ENCODE measurements at regions not wholly inside any gene's neighbourhood (a gene's known extent, or its start where the extent isn't known, plus 50 kb on each side); places are given as distances from the start of the nearest gene placed in this dataset.

DNA sequence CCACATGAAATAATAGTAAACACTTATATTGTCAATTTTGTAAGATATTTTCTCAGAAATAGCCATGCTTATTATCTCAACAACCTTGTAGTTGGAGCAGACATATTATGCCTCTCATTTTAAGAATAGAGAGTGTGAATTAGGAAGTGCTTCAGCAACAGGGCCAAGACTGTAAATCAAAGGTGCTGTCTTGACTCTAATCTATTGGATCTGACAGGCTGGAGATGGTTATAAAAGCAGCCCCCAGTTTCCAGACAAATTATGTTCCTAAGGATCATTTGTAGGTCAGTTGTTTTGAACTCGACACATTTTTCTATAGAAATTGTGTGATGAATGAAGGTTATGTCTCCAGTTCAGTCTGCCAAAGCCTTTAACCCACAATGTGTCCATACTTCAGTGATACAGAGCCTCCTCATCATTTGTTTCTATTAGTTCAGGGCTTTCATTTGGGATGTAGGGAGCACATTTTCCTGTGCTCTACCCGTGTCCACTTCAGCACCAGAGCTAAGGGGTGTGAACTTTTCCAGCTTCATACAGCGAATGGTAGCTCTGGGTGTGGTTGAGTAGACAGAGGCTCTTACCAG lies 284.8 kb upstream of the FBXO33 start:
- no peak overlapping the region for H3K4me3 Mint-ChIP-seq
- no peak overlapping the region for H3K27ac Mint-ChIP-seq
- H3K27me3 Mint-ChIP-seq (ENCODE audit: low read depth) = no peaks in the 10 kb centered on the region
- H3K4me1 Mint-ChIP-seq (ENCODE audit: low read depth) = no peaks in the 10 kb centered on the region
- no peaks in the 10 kb centered on the region for H3K9me3 Mint-ChIP-seq
- no peaks in the 10 kb centered on the region for H3K36me3 Mint-ChIP-seq (ENCODE audit: low read depth)
- DNase-seq (ENCODE audit: low spot score) = no peak

DNA sequence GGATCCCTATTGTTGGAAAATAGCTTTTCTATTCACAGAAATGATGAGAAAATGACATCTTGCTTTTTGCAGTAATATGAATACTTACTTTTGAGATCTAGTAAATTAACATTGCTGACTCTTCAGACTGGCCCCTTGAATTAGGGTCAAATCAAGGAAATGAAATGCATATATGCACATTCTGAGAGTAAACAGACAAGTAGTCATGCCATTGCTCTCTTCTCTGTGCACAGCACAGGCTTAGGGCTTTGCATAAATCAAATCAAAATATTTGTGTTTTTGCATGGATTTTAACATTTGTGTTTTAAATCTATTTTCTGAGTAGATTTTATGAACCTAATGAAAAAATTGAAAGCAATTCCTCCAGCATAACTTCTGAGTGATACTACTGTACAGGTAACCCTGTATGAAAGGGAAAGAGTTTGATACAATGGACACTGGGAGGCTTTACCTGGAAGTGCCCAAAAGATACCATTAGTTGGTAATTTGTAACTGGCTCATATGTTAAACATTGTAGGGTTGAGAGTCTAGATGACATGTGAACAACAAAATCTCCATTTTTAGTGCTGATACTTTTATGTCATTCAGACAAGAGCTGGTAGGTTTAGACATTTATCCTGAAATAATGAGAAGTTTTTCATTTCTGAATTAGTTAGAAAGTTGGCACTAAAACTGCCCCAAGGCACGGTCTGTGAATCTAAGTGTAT lies 280.2 kb upstream of the FBXO33 start:
- no peaks in the 10 kb centered on the region for H3K27me3 Mint-ChIP-seq (ENCODE audit: low read depth)
- peaks cover 9% of the 10 kb centered on the region for H3K9me3 Mint-ChIP-seq
- DNase-seq (ENCODE audit: low spot score) = no peak
- H3K4me3 Mint-ChIP-seq = no peak overlapping the region
- H3K36me3 Mint-ChIP-seq (ENCODE audit: low read depth) = no peaks in the 10 kb centered on the region
- no peaks in the 10 kb centered on the region for H3K4me1 Mint-ChIP-seq (ENCODE audit: low read depth)
- no peak overlapping the region for H3K27ac Mint-ChIP-seq

DNA sequence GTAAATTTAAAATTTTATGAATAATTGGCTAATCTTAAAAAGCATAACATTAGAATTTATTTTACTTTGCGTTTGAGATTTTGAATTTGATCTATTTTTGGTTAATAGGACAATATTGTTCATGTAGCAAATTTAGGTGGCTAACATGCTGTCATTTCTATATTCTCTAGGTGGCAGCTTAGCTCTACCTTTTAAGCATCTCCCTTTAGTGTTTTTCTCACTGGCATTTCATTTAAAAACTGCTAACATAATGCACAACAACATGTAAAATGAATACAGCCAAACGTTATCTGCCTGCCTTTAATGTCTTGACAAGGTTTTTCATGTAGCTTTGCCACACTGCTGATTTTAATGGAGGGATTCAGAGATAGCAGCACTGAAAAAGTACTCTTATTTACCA lies 272.4 kb upstream of the FBXO33 start:
- Mint-ChIP-seq H3K36me3 (ENCODE audit: low read depth) (no peaks in the 10 kb centered on the region), H3K4me3 (no peak overlapping the region), H3K27me3 (ENCODE audit: low read depth) (no peaks in the 10 kb centered on the region), H3K9me3 (peaks cover 19% of the 10 kb centered on the region), H3K27ac (no peak overlapping the region), H3K4me1 (ENCODE audit: low read depth) (no peaks in the 10 kb centered on the region)
- no peak for DNase-seq (ENCODE audit: low spot score)

DNA sequence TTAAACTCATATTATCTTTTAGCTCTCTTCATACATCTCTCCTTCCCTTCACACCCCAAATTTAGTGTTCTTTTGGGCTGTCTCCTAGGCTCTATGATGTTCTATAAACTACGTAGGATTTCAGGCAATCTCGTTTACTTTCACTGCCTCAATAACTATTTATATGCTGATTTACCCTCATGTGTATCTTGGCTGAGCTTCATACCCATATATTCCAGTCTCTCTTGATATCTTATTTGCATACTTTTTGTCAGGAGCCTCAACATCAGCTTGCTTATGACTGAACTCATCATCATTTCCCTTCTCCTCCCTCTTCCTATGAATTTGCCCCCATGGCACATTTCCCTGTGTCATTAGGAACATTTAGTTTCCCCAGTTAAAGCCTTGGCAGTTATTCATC lies 262.1 kb upstream of the FBXO33 start:
- Mint-ChIP-seq H3K36me3 (ENCODE audit: low read depth) (no peaks in the 10 kb centered on the region), H3K4me1 (ENCODE audit: low read depth) (no peaks in the 10 kb centered on the region), H3K9me3 (peaks cover 31% of the 10 kb centered on the region), H3K27me3 (ENCODE audit: low read depth) (no peaks in the 10 kb centered on the region), H3K4me3 (no peak overlapping the region), H3K27ac (no peak overlapping the region)
- no peak for DNase-seq (ENCODE audit: low spot score)

DNA sequence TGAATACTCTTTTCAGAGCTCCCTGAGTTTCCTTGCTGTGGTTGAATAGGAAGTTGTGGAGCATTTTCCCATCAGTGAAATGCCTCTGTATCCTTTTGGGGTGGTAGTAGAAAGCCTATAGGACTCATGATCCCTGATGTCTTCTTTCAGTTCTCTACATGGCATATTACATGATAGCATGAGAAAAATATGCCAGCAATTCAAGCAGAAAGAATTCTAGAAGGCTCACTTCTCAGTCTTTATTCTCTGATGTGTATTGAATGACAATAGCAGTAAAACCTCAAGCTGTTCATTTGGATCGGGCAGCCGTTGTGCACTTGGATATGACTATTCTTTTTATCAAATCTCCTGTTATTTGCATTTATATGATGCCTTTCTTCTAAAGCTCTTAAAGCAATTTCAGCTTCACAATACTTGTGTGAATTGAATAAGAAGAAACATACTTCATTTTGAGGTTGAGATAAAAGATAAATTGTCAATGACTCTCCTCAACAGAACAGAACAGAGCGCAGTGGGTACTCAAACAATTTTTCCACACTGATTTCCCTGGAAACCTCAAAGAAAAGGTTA lies 251.5 kb upstream of the FBXO33 start:
- no peak for DNase-seq (ENCODE audit: low spot score)
- H3K4me1 Mint-ChIP-seq (ENCODE audit: low read depth) = peaks cover 2% of the 10 kb centered on the region
- H3K27ac Mint-ChIP-seq = no peak overlapping the region
- no peak overlapping the region for H3K4me3 Mint-ChIP-seq
- no peaks in the 10 kb centered on the region for H3K27me3 Mint-ChIP-seq (ENCODE audit: low read depth)
- no peaks in the 10 kb centered on the region for H3K36me3 Mint-ChIP-seq (ENCODE audit: low read depth)
- peaks cover 8% of the 10 kb centered on the region for H3K9me3 Mint-ChIP-seq

DNA sequence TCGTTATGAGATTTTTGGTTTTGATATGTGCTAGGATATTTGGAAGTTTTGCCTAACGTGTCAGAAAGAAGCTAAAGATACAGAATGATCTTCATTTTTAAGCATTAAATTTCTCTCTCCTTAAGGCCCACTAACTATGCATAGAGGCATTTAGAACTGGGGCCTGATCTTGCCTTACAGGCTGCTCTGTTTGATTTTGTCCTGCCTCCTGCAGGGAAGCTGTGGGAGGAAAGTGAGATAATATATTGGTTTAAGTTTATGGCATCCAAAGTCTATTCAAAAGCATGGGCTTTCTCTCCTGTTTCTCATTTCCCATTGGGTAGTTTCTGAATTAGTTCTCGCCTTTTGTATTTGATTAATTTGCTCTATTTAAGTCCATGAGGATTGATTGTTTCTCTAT lies 250.3 kb upstream of the FBXO33 start:
- Mint-ChIP-seq H3K27me3 (ENCODE audit: low read depth) (no peaks in the 10 kb centered on the region), H3K27ac (no peak overlapping the region), H3K9me3 (peaks cover 8% of the 10 kb centered on the region), H3K4me1 (ENCODE audit: low read depth) (peaks cover 2% of the 10 kb centered on the region), H3K4me3 (no peak overlapping the region), H3K36me3 (ENCODE audit: low read depth) (no peaks in the 10 kb centered on the region)
- DNase-seq (ENCODE audit: low spot score) = no peak

DNA sequence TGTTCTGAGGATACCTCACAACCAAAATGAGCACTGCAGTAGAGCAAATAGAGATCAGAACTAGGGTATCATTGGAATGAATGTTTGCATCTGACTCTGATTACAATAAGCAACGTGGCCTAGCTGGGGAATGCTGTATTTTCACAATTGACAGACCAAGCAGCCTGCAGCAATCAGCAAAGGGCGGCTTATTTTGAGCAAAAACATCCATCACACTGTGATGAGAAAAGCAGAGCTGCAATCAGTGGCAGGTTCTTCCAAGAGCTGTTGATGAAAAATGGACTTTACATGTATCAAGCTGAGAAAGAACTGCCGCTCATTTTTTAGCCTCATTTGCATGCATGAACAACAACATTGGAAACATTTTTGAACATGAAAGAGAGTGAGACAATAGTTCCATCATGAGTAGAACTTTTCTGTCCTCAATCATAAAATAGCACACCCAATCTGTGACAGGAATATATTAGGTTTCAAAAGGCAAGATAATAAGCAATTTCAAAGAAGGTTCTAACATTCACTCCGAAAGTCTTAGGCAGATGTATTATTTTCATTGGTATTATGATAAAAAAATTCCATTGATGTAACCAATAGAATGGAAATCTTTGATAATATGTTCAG lies 249.7 kb upstream of the FBXO33 start:
- H3K4me1 Mint-ChIP-seq (ENCODE audit: low read depth) = peaks cover 2% of the 10 kb centered on the region
- H3K36me3 Mint-ChIP-seq (ENCODE audit: low read depth) = no peaks in the 10 kb centered on the region
- H3K27ac Mint-ChIP-seq = no peak overlapping the region
- no peak overlapping the region for H3K4me3 Mint-ChIP-seq
- peaks cover 8% of the 10 kb centered on the region for H3K9me3 Mint-ChIP-seq
- DNase-seq (ENCODE audit: low spot score) = no peak
- H3K27me3 Mint-ChIP-seq (ENCODE audit: low read depth) = no peaks in the 10 kb centered on the region

DNA sequence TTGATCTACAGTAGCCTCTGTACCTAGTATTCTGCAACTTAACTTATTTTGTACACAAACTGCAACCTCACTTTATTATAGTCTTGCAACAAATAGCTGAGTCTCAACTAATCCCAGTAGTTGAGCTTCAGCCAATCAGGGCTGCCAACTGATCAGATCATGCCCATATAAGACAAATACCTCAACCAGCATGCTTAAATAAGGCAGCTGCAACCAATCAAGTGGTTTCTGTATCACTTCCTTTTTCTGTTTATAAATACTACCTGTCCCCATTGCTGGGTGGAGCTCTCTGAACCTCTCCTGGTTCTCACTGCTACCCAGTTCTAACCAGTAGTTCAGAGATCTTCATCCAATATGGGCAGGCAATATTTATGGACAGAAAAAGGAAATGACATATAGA lies 248.5 kb upstream of the FBXO33 start:
- Mint-ChIP-seq H3K27me3 (ENCODE audit: low read depth) (no peaks in the 10 kb centered on the region), H3K4me3 (no peak overlapping the region), H3K36me3 (ENCODE audit: low read depth) (no peaks in the 10 kb centered on the region), H3K27ac (no peak overlapping the region), H3K4me1 (ENCODE audit: low read depth) (peaks cover 2% of the 10 kb centered on the region), H3K9me3 (peaks cover 4% of the 10 kb centered on the region)
- no peak for DNase-seq (ENCODE audit: low spot score)

DNA sequence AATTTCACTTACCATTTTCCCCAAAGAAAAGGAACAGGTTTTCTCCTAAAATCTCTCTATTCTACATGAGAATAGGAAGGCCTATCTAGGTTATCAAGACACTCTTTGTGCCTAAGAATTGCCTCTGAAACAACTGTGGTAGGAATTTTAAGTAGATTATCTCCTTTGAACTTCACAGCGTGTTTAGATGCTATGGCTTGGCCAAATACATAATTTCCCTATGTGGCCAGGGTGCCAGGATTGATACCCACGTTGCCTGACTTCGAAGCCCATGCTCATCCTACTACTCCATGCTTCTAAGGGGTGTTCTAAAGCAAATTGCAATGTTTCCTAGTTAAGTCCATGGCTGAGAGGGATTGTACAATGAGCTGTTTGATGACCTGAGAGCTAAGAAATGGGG lies 241.5 kb upstream of the FBXO33 start:
- Mint-ChIP-seq H3K4me1 (ENCODE audit: low read depth) (no peaks in the 10 kb centered on the region), H3K27ac (no peak overlapping the region)

DNA sequence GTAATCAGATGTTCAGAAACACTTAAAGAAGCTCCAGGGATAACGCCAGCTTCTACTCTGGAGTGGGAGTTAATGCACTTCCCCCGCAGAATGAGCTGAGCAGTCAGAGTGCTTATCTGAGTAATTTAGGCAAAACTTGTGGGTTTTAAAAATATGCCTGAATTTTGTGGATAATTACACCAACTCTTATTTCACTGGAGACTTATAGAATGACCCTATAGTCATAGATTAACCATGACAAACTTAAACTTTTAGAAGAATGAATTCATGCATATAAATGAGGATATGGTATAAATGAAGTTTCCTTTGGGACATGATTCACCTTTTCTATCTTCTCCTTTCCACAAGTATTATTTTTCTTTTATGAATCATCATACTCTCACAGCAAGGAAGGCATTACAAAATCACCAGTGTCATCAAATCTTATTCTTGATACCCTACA lies 241.1 kb upstream of the FBXO33 start:
- Mint-ChIP-seq H3K4me3 (no peak overlapping the region), H3K27ac (no peak overlapping the region), H3K4me1 (ENCODE audit: low read depth) (no peaks in the 10 kb centered on the region), H3K9me3 (peaks cover 4% of the 10 kb centered on the region), H3K27me3 (ENCODE audit: low read depth) (no peaks in the 10 kb centered on the region), H3K36me3 (ENCODE audit: low read depth) (no peaks in the 10 kb centered on the region)
- DNase-seq (ENCODE audit: low spot score) = no peak

More for the DNA sequence above, 241.5 kb upstream of the FBXO33 start:
- DNase-seq (ENCODE audit: low spot score) = no peak
- no peak overlapping the region for H3K4me3 Mint-ChIP-seq
- H3K9me3 Mint-ChIP-seq = peaks cover 4% of the 10 kb centered on the region
- H3K36me3 Mint-ChIP-seq (ENCODE audit: low read depth) = no peaks in the 10 kb centered on the region
- H3K27me3 Mint-ChIP-seq (ENCODE audit: low read depth) = no peaks in the 10 kb centered on the region

DNA sequence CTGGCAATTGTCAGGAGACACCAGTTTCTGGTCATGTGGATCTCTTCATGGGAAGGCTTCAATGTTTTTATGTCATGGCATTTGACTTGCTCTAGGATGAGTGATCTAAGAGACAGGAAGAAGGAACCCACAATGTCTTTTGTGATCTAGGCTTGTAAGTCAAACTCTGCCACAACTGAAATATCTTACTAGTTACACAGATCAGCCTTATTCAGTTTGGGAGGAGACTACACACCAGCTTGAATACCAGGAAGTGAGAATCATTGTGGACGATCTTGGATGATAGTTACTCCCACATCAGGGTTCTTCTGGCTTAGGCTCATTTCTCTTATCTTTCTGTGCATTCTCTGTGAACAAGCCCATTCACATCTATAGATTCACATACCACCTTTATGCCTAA lies 236.2 kb upstream of the FBXO33 start:
- no peak for DNase-seq (ENCODE audit: low spot score)
- Mint-ChIP-seq H3K27me3 (ENCODE audit: low read depth) (no peaks in the 10 kb centered on the region), H3K4me3 (no peak overlapping the region), H3K27ac (no peak overlapping the region), H3K4me1 (ENCODE audit: low read depth) (no peaks in the 10 kb centered on the region), H3K9me3 (peaks cover 4% of the 10 kb centered on the region), H3K36me3 (ENCODE audit: low read depth) (no peaks in the 10 kb centered on the region)

DNA sequence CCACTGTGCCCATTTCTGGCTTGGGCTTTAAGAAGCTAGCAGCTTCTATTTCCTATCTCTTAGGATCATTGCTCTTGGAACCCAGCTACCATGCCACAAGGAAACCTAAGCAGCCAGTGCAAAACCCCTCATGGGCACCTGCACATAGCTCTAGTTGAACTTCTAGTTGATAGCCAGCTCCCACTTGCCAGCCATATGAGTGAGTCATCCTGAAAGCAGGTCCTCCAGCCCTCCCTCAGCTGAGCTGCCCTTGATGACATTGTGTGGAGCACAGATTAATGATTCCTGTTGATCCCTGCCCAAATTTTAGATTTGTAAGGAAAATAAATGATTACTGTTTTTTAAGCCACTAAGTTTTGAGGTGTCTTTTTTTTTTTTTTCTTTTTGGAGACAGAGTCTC lies 234.2 kb upstream of the FBXO33 start:
- Mint-ChIP-seq H3K9me3 (peaks cover 10% of the 10 kb centered on the region), H3K27ac (no peak overlapping the region)

DNA sequence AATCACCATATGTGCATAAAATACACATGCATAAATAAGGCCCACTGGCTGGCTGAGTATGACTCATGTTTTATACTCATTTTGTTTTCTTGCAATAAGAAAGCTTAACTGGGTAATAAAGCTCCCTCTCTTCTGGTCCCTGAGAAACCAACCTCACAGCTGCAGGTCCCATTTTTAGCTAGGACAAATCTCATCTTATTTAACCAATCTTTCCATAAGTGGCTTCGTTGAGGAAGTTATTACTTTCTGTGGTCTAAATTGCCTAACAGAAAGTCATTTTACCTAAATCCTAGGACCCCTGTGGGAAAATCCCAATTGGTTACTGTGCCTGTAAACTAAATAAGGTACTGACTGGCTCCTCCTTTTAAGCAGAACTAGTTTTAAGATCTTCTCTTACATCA lies 232.8 kb upstream of the FBXO33 start:
- peaks cover 5% of the 10 kb centered on the region for H3K9me3 Mint-ChIP-seq
- no peak overlapping the region for H3K27ac Mint-ChIP-seq
- no peaks in the 10 kb centered on the region for H3K27me3 Mint-ChIP-seq (ENCODE audit: low read depth)
- H3K4me1 Mint-ChIP-seq (ENCODE audit: low read depth) = no peaks in the 10 kb centered on the region
- H3K4me3 Mint-ChIP-seq = no peak overlapping the region
- H3K36me3 Mint-ChIP-seq (ENCODE audit: low read depth) = no peaks in the 10 kb centered on the region
- DNase-seq (ENCODE audit: low spot score) = no peak

More for the DNA sequence above, 234.2 kb upstream of the FBXO33 start:
- Mint-ChIP-seq H3K4me3 (no peak overlapping the region), H3K27me3 (ENCODE audit: low read depth) (no peaks in the 10 kb centered on the region), H3K4me1 (ENCODE audit: low read depth) (no peaks in the 10 kb centered on the region), H3K36me3 (ENCODE audit: low read depth) (no peaks in the 10 kb centered on the region)
- no peak for DNase-seq (ENCODE audit: low spot score)

DNA sequence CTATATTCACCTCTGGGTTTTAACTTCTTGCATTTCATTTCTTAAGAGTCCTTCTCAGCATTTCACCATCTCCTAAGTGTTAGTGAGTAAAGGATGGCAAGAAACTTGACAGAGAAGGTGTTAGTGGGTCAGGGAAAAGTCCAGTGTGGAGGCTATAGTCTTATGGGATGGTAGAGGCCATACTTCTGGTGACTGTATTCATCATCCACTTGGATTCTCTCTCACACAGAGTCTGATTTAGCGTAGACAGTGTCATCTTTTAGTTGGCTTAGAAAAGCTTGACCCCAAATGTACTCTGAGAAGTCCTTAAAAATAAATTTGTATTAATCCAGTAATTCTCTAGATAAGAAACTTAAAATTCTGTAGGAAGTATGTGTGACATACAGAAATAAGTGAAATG lies 232.4 kb upstream of the FBXO33 start:
- peaks cover 5% of the 10 kb centered on the region for H3K9me3 Mint-ChIP-seq
- DNase-seq (ENCODE audit: low spot score) = no peak
- H3K4me1 Mint-ChIP-seq (ENCODE audit: low read depth) = no peaks in the 10 kb centered on the region
- H3K27ac Mint-ChIP-seq = no peak overlapping the region
- H3K27me3 Mint-ChIP-seq (ENCODE audit: low read depth) = no peaks in the 10 kb centered on the region
- H3K36me3 Mint-ChIP-seq (ENCODE audit: low read depth) = no peaks in the 10 kb centered on the region
- H3K4me3 Mint-ChIP-seq = no peak overlapping the region
